SW 1271 (cell line): ENCODE measurements at regions not wholly inside any gene's neighbourhood (a gene's known extent, or its start where the extent isn't known, plus 50 kb on each side); places are given as distances from the start of the nearest gene placed in this dataset.
"Not testable (repeated sequence)": the region's sequence is repeated elsewhere in the genome, so short reads cannot be mapped to it uniquely, and the experiment has no call there.

Source experiments
- DNase-seq, 2 experiments: peaks; one replicate each; lab custom pipeline; 2025; lab: John Stamatoyannopoulos, UW

DNA sequence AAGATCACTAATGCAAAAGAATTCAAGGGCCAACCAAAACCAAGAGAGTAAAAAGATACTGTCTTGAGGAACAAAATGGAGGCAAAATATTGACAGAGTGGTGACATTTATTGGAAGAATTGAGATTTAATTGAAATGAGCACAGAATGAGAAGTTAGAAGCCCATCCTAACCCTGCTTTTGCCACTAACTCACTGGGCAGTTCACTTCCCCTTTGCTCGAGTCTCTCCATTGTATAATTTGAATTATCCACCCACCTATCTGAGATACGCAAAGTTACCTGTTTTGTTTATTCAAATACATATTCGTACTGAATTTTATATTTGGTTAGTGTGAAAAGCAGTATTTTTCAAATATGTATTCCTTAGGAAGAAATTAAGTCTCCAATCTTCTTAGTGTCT lies 204.5 kb upstream of the PRDM1 start:
- no peak for DNase-seq

DNA sequence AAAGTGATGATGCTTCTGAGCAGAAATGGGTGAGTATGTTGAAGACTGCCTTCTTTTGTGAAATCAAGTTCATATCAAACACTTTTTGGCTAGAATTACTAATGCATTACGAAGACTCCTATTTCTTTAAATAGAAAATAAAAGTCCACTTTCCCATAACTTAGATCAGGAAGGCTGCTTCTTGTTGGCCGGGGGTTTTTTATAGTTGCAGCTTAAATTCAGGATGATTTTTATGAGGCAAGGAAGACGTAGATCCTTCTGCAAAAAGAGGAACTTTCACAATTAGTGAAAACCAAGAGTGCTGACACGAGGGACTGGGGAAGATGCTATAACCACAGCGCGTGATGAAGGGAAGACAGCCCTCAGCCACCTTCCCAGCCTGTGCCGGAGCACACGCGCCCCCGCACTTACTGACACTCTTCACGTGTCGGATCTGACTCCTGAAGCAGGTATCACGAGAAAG lies 206.1 kb upstream of the PRDM1 start:
- DNase-seq = no peak

DNA sequence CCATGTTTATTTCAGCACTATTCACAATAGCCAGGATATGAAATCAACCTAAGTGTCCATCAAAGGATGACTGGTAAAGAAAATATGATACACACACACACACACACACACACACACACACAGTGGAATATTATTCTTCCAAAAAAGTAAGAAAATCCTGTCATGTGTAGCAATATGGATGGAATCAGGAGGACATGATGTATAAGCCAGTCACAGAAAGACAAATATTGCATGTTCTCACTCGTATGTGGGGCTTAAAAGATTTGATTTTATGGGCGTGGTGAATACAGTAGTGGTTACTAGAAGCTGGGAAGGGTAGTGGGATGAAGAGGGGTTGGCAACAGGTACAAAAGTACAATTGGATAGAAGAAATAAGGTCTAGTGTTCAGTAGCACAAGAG lies 207.0 kb upstream of the PRDM1 start:
- no peak for DNase-seq

DNA sequence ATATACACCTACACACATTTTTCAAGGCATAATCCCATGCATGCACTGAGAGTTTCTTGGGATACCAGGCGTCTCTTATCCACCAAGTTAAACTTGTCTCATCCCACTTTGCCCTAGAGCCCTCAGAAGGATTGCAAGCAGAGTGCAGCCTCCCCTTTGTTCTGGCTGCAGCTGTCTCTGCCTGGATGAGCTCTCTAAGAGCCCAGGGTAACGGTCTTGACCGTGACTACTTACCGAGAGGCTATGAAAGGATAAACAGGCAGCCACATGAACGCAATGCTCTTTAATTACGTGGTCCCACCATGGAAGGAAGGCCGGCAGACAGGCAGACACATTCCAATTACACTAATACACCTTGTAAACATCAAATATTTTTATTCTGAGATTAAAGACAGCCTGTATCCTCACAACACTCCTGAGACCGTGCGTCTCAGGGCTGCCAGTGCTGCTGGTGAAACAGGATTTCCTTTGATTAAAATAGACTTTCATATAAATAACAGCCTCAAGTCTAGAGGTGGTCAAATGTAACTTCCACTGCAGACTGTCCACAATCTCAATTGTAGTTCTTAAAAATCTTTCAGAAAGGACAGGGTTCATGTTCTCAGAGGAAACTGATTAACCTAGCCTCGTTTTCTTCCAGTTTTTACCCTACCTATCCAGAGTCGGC lies 210.0 kb upstream of the PRDM1 start:
- no peak for DNase-seq

DNA sequence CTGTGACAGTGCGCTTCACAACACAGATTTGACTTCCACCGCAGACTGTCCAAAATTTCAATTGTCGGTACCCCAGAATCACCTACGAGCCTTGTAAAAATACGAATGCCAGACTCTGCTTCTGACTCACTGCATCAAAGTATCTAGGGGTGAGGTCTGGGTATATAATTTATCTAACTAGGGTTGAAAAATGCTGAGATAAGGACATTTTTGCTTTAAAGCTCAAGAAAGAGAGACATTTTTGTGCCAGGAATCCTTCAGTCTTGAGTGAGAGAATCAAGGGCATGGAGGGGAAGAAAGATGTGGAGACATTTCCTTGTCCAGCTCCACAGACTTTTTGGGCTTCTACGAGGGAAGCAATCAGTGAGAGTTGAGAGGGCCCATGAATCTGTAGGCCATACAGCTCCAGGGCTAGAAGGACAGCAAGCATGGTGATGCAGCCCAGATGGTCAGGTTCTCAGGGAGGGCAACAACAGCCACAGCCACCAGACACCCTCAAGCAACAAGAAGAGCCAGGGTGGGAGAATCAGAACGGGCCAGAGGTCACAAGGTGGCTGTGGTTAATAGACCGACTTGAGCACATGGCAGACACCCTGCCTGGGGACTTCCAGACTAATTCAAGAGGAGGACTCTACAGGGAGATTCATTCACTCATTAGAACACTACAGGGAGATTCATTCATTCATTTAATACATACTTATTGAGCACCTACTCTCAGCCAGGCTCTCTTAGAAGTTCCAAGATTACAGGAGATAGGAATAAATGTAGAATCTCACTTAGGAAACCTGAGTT lies 211.1 kb upstream of the PRDM1 start:
- DNase-seq = no peak

DNA sequence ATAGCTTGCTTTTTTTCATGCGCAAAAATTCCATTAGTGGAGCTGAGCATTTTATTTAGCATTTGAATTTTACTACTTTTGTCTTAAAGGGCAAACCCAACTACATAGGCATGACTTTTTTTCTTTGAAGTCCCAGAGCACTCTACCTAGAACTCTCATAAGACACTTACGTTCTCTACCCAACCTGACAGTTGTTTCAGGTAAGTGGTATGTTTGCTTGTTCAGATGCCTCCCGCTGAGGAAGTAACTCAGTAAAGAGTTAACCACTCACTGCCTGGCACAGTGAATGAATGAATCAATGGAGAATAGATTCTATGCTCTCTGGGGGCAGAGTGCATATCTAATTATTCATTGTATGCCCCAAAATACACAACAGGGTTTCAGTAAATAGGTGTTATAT lies 212.3 kb upstream of the PRDM1 start:
- no peak for DNase-seq

DNA sequence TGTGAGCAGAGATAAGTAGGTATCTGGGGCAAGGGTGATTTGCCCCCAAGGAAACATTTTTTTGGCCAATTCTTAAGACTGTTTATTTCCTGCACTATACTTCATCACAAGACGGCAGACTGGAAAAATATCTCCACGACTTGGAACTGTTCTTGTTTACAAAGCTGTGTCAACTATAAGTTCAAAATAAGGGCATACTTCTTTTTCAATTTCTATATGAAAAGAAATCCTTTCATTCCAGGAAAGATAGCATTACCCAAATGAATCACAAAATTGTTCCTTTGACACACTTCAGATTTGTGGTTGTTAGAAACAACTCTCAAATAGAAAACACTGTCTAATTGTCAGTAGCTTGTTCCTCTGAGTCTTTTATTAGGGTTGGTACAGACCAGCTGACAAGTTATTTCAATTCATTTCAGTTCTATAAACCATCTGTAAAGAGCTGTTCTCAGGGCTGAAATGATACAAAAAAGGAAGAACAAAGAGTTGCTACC lies 212.9 kb upstream of the PRDM1 start:
- no peak for DNase-seq

DNA sequence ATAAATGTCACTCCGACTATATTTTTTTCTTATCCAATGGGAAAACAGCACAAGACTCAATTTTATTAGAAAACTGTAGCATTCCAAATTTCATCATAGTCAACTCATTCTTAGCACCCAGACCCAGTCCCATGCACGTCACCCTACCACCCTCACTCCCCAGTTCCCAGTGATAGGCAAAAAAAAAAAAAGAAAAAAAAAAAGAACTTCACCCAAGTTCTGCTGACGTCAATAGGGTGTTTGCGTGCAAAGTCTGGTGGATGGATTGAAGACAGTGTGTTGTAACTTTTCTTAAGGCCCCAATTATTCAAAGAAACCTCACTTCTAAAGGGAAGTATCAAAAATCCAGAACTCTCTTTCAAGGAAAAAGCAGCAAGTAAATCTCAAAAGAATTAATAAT lies 213.9 kb upstream of the PRDM1 start:
- no peak for DNase-seq

DNA sequence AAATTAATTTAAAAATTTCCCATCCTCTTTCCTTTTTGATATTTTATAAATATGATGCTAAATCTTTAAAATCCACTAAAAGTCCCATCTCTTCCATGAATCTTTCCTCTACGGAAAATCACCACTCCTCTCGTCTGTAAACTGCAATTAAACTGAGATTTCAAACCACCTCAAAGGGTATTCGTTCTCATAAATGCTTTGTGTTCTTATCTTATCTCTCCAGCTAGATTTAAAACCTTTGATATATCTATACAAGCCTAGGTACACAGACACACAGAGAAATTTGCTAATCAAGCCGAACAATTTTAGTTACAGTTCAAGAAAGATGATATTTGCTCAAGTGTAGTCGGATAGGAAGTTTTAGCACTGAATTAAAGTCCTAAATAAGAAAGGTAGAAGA lies 214.6 kb upstream of the PRDM1 start:
- DNase-seq = no peak

DNA sequence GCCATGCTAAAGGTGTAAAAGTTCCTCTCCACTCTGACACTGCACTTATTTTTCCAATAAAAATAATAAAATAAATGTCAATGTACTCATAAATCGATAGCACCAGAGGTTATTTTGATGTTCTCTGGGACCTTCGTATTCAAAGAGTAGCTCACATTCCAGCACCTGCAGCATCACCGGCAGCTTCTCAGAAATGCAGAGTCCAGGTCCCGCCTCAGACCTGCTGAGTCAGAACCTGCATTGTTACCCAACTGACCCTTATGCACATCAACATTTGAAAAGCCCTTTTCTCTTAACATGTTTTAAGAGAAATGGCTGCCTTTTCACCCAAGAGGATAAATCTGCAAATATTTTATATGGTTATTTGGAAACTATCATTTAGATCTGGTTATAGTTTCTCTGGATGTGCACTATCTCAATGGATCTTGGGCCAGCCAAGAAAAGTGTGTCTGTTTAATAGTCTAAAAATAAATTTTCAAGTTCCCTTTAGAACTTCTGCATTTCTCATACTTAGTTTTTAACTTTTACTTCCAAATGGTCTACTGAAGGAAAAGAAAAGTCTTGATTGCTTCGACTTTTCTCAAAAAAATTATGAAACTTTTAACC lies 216.2 kb upstream of the PRDM1 start:
- no peak for DNase-seq

DNA sequence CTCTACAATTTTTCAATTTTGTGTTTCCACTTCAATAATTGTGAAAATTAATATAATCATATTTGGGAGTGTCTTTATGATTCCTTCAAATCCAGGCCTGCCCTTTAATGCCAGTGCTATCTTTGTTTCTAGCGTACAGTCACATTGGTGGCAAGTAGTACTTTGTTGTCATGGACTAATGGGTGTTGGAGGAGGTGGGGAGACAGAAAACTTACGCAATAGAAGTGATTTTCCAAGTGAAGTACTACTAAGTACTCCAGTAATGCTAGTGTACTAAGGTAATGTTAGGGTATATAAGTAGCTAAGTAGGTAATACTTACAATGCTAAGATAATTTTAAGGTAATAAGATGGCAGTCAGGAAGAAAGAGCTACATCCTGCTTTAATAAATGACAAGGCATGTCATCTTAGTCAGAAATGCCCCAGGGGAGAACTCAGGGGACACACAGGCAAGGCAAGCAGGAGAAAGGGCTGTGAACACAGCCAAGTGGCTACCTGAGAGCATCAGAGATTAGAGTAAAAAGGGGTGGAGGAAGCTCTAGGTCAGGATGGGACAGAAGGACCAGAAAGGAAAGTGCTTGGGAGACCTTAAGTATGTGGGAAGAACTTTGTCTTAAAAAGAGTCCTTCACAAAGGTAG lies 217.2 kb upstream of the PRDM1 start:
- DNase-seq = no peak

DNA sequence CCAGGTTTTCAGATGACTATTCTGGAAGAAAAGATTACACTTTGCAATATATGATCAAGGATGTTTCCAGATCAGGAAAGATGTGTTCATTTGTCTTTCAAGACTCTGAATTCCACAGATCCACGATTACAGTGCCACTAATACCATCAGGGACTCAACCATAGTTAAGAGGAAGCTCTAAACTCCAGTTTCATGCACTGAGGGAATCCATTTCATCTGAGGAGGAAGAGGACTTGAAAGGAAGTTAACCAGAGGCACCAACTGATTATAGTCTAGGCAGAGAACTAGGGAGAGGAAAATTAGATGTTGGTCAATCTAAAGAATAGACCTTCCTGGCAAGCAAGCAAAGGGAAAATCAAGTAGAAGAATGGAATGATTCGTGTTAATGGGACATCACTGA lies 218.3 kb upstream of the PRDM1 start:
- DNase-seq = no peak

DNA sequence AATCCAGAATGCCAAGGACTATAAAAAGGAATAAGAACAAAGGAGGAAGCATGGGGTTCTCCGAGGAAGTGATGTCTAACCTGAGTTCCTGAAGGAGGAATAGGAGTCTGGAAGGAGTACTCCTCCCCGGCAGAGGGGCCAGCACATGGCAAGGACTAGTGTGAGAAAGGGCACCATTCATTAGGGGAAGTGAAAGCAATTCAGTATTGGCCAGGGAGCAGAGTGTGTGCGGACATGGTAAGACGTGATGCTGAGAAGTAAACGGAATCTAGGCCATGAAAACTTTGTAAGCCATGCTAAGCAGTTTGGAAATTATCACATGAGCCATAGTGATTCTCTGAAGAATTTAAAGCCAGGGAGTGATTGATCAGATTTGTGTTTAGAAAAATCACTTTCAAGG lies 218.9 kb upstream of the PRDM1 start:
- DNase-seq = no peak

DNA sequence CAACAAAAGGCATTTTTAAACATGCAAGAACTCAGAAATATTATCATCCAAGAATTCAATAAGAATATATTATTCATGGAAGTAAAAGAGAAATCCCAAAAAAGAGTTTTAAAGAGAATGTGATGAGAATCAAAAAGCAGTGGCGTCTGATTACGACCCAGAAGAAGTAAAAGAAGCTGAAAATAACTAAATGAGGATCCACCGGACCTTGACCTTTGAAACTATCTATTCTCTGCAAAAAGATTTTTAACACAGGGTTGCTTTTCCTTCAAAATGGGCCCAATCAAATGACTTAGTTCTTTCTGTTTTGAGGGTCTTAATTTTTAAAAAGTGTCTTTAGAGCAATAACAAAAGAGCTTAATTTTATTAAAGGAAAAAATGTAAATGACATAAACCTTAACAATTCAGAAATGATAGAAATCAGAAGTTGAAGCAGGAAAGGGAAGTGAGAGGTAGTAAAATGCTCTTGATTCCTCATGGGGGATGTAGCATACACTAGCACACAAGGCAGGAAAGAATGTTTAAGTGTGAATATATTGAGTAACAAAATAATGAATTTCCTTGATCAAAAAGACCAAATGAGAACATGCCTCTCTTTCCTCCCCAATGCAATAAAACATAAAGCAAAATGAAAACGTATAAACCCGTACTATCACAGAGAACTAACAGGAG lies 223.1 kb upstream of the PRDM1 start:
- no peak for DNase-seq

DNA sequence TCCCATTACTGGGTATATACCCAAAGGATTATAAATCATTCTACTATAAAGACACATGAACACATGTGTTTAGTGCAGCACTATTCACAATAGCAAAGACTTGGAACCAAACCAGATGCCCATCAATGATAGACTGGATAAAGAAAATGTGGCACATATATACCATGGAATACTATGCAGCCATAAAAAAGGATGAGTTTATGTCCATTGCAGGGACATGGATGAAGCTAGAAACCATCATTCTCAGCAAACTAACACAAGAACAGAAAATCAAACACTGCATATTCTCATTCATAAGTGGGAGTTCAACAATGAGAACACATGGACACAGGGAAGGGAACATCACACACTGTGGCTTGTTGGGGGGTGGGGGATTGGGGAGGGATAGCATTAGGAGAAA lies 225.2 kb upstream of the PRDM1 start:
- not testable (repeated sequence) for DNase-seq

DNA sequence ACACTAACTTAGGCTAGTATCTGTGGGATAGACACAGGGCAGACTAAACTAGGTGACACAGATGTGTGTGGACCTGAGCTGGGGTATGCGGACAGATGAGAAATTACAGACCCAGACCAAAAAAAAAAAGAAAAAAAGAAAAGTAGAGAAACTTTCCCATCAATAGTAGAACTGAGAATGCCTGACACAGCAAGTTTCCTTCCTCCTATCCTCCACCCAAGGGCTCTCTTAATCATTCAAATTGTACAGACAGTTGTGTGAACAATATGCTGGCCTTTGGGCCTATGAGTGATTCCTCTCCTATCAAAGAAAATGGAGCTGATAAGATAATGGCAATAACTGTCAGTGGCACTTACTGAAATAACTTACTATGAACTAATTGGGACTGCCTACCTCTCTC lies 226.7 kb upstream of the PRDM1 start:
- no peak for DNase-seq

DNA sequence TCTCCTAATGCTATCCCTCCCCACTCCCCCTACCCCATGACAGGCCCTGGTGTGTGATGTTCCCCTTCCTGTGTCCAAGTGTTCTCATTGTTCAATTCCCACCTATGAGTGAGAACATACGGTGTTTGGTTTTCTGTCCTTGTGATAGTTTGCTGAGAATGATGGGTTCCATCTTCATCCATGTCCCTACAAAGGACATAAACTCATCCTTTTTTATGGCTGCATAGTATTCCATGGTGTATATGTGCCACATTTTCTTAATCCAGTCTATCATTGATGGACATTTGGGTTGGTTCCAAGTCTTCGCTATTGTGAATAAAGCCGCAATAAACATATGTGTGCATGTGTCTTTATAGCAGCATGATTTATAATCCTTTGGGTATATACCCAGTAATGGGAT lies 227.5 kb upstream of the PRDM1 start:
- not testable (repeated sequence) for DNase-seq

DNA sequence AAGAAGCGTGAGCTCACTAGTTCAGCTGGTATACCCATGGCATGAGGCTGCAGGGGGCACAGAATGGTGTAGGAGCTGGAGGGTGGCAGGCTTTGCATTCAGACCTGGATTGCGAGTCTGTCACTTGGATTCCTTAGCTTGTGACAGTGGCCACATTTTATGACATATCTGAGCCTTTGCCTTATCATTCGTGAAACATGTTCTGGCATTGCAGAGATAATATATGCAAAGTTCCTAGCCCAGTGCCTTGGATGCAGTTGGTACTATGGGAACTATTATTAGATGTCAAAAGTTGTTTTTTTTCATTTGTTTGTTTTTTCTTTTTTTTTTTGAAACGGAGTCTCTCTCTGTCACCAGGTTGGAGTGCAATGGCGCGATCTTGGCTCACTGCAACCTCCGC lies 230.7 kb upstream of the PRDM1 start:
- no peak for DNase-seq

DNA sequence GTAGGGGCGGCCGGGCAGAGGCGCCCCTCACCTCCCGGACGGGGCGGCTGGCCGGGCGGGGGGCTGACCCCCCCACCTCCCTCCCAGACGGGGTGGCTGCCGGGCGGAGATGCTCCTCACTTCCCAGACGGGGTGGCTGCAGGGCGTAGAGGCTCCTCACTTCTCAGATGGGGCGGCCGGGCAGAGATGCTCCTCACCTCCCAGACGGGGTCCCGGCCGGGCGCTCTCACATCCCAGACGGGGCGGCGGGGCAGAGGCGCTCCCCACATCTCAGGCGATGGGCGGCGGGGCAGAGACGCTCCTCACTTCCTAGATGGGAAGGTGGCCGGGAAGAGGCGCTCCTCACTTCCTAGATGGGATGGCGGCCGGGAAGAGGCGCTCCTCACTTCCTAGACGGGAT lies 232.2 kb upstream of the PRDM1 start:
- not testable (repeated sequence) for DNase-seq

DNA sequence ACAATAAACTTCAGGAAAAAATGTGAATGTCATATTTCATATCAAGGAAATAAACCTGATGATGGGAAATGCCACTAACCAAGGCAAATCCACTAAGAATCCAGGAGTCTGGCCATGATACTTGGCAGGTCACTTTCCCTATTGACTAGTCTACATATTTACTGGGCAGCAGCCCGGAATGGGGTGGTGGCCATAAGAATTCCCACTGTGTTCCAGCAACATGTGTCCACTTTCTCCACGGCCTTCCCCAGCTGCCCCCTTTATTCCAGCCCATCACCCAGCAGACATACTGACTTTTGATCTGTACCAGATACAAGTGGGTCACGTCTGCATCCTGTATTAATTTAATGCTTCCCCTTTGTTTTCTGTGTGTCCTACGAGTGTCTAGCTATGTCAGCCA lies 234.5 kb upstream of the PRDM1 start:
- no peak for DNase-seq

DNA sequence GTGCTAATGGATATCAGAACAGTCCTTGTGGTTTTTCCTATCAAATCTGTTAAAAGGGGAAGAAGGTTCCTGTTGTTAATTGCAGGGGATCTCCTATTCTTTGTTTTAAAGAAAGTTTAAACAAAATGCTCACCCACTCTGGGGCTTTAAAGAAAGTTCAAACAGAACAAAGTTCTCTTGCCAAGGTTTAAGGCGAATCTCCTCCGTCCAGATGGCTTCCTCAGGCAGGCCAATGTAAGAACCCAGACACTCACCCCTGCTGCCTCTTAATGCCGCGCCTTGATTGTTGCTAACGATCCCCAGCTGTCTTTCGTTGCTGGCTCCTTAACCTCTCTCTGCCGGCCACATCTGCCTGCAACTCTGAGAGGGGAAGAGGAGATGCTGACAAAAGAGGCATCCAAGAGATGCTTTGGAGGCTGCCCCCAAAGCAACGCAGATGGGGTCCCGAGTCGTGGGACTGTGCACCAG lies 235.0 kb upstream of the PRDM1 start:
- DNase-seq = no peak
